ENCODE measurements at regions not wholly inside any gene's neighbourhood (a gene's known extent, or its start where the extent isn't known, plus 50 kb on each side); places are given as distances from the start of the nearest gene placed in this dataset.

GRCh38 chr2:59288771-59289170 lies 1047.6 kb upstream of the FANCL start:
- TF ChIP-seq CTCF (IDR thresholded peaks at IDR 0.05): no peak
- TF ChIP-seq POLR2A (IDR thresholded peaks at IDR 0.05): no peak

Data from Peyer's patch (tissue), 4 donors.